ENCODE measurements at regions not wholly inside any gene's neighbourhood (a gene's known extent, or its start where the extent isn't known, plus 50 kb on each side); places are given as distances from the start of the nearest gene placed in this dataset.

GRCh38 chr18:56391931-56392590 is 246.3 kb downstream of the TXNL1 start:
- no peak overlapping the region for H3K27ac ChIP-seq (ENCODE audit: control insufficient read depth, insufficient read depth)
- no peak overlapping the region for H3K4me2 ChIP-seq (ENCODE audit: control insufficient read depth, insufficient read depth)
- intact Hi-C loops (cut with micrococcal nuclease; ENCODE audit: unreplicated experiment): no loop called here
- no peaks in the 10 kb centered on the region for H3K9me3 ChIP-seq (replicated peaks; ENCODE audit: control insufficient read depth, insufficient read depth, low read length)
- no peaks in the 10 kb centered on the region for H3K4me1 ChIP-seq (ENCODE audit: control insufficient read depth, insufficient read depth, low read length)
- in situ Hi-C loops (cut with MboI): no loop called here
- H3K79me2 ChIP-seq (ENCODE audit: control insufficient read depth, insufficient read depth, low read length): no peaks in the 10 kb centered on the region
- TF ChIP-seq BCL11A (IDR thresholded peaks at IDR 0.05; ENCODE audit: low read depth, low read length): no peak
- TF ChIP-seq CHD4 (IDR thresholded peaks at IDR 0.05): no peak
- TF ChIP-seq RFX5 (IDR thresholded peaks at IDR 0.05; ENCODE audit: low read depth, low read length): no peak
- no peak for TF ChIP-seq HDAC6 (IDR thresholded peaks at IDR 0.05; ENCODE audit: unreplicated experiment)
- TF ChIP-seq HDGF (IDR thresholded peaks at IDR 0.05): no peak
- no peak for TF ChIP-seq FOXK2 (IDR thresholded peaks at IDR 0.05)
- TF ChIP-seq SP1 (IDR thresholded peaks at IDR 0.05; ENCODE audit: low read depth, low read length): no peak
- no peak for TF ChIP-seq NR2C2 (IDR thresholded peaks at IDR 0.05; ENCODE audit: borderline replicate concordance, control insufficient read depth, insufficient read length, low read depth)
- no peak for TF ChIP-seq CBFB (IDR thresholded peaks at IDR 0.05; ENCODE audit: low read depth)
- no peak for TF ChIP-seq SIN3A (IDR thresholded peaks at IDR 0.05; ENCODE audit: low read depth, low read length)
- TF ChIP-seq NFYA (IDR thresholded peaks at IDR 0.05; ENCODE audit: borderline replicate concordance, low read depth, low read length): no peak
- TF ChIP-seq RUNX3 (IDR thresholded peaks at IDR 0.05; ENCODE audit: low read length): no peak
- no peak for TF ChIP-seq SRF (IDR thresholded peaks at IDR 0.05; ENCODE audit: low read depth in 2 of 2, low read length in 2 of 2)
- TF ChIP-seq ATF7 (IDR thresholded peaks at IDR 0.05; ENCODE audit: low read depth): no peak
- TF ChIP-seq ZBTB4 (CRISPR knock-in tag; IDR thresholded peaks at IDR 0.05): no peak
- no peak for TF ChIP-seq NR2F1 (conservative IDR thresholded peaks at IDR 0.05)
- TF ChIP-seq, protein P1, sequence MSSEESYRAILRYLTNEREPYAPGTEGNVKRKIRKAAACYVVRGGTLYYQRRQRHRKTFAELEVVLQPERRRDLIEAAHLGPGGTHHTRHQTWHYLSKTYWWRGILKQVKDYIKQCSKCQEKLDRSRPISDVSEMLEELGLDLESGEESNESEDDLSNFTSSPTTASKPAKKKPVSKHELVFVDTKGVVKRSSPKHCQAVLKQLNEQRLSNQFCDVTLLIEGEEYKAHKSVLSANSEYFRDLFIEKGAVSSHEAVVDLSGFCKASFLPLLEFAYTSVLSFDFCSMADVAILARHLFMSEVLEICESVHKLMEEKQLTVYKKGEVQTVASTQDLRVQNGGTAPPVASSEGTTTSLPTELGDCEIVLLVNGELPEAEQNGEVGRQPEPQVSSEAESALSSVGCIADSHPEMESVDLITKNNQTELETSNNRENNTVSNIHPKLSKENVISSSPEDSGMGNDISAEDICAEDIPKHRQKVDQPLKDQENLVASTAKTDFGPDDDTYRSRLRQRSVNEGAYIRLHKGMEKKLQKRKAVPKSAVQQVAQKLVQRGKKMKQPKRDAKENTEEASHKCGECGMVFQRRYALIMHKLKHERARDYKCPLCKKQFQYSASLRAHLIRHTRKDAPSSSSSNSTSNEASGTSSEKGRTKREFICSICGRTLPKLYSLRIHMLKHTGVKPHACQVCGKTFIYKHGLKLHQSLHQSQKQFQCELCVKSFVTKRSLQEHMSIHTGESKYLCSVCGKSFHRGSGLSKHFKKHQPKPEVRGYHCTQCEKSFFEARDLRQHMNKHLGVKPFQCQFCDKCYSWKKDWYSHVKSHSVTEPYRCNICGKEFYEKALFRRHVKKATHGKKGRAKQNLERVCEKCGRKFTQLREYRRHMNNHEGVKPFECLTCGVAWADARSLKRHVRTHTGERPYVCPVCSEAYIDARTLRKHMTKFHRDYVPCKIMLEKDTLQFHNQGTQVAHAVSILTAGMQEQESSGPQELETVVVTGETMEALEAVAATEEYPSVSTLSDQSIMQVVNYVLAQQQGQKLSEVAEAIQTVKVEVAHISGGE (CRISPR knock-in tag; IDR thresholded peaks at IDR 0.05): no peak
- no peak for TF ChIP-seq JUND (IDR thresholded peaks at IDR 0.05; ENCODE audit: low read depth, low read length)
- no peak for TF ChIP-seq DPF2 (IDR thresholded peaks at IDR 0.05)
- no TSS peak for BruUV-seq (replicated peaks)
- no peak overlapping the region for H3K9ac ChIP-seq (ENCODE audit: control insufficient read depth, insufficient read depth, low read length)
- no peaks in the 10 kb centered on the region for H4K20me1 ChIP-seq (ENCODE audit: control insufficient read depth, insufficient read depth)
- DNase-seq (ENCODE audit: low read depth, low spot score) (no peak), ATAC-seq (no peak), FAIRE-seq (no peak)
- CTCF ChIA-PET: interaction anchor here (0.5 kb wide), 1 partner anchor 98 kb away, joined by 4 read pairs; no protein-coding TSS in a partner anchor
- WGBS (ENCODE audit: insufficient coverage, insufficient replicate concordance, low lambda C conversion rate, missing lambda C conversion rate): 9% methylated on average over 3 of the region's 3 CpGs
- no peak overlapping the region for H2AFZ ChIP-seq (ENCODE audit: control insufficient read depth, low read depth, low read length)
- H3K36me3 ChIP-seq (ENCODE audit: control insufficient read depth in 2 of 2, insufficient read depth in 2 of 2, low read length in 1 of 2): no peaks in the 10 kb centered on the region
- SMC1A ChIA-PET (ENCODE audit: uncharacterized antibody, unreplicated experiment): interaction anchor here (1.0 kb wide), 1 partner anchor 8 kb away, joined by 3 read pairs; no protein-coding TSS in a partner anchor
- H3K27me3 ChIP-seq (replicated peaks in 1 of 2; ENCODE audit: control insufficient read depth in 2 of 2, insufficient read depth in 2 of 2, low read length in 1 of 2): no peaks in the 10 kb centered on the region
- H3K4me3 ChIP-seq: no peak overlapping the region
- POLR2A ChIA-PET: no interaction called here
- RAD21 ChIA-PET (ENCODE audit: unreplicated experiment): no interaction called here
